ENCODE measurements at regions not wholly inside any gene's neighbourhood (a gene's known extent, or its start where the extent isn't known, plus 50 kb on each side); places are given as distances from the start of the nearest gene placed in this dataset.

DNA sequence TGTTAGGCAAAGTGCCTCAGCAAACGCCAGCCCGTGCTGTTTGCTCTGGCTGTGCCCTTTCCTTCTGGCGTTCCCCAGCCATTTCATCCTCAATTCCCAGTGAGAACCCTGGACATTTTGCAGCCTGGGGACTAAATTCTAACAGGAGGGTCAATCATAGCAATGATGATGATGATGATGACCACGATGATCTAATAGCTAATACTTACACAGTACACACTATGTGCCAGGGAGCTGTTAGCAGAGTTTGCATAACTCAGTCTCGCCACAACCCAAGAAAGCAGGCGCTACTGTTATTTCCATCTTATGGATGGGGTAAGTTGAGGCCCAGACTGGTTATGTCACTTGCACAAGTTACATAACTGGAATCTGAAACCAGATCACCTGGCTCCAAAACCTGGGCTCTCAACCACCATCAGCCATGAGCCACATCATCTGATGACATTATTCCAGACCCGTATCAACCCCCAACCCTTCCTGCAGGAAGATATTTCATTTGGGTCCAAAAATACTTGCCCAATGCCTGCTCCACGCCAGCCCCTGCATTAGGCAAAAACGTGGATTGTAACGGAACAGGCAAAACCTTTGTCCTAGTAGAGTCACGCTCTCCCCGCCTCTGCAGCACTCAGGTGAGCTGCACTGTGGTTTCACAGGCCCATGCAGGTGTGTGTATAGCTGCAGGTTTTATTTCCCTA is 132.6 kb upstream of the SERPIND1 start:
- TF ChIP-seq EP300 (IDR thresholded peaks at IDR 0.05; ENCODE audit: low read depth) (no peak), POLR2A (IDR thresholded peaks at IDR 0.05) (no peak), POLR2AphosphoS5 (IDR thresholded peaks at IDR 0.05) (no peak)
- TF ChIP-seq, protein P1, sequence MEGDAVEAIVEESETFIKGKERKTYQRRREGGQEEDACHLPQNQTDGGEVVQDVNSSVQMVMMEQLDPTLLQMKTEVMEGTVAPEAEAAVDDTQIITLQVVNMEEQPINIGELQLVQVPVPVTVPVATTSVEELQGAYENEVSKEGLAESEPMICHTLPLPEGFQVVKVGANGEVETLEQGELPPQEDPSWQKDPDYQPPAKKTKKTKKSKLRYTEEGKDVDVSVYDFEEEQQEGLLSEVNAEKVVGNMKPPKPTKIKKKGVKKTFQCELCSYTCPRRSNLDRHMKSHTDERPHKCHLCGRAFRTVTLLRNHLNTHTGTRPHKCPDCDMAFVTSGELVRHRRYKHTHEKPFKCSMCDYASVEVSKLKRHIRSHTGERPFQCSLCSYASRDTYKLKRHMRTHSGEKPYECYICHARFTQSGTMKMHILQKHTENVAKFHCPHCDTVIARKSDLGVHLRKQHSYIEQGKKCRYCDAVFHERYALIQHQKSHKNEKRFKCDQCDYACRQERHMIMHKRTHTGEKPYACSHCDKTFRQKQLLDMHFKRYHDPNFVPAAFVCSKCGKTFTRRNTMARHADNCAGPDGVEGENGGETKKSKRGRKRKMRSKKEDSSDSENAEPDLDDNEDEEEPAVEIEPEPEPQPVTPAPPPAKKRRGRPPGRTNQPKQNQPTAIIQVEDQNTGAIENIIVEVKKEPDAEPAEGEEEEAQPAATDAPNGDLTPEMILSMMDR (IDR thresholded peaks at IDR 0.05), result no peak
- Histone ChIP-seq H3K4me3 (no peak overlapping the region), H3K27me3 (no peaks in the 10 kb centered on the region), H3K4me1 (no peaks in the 10 kb centered on the region), H3K9me3 (no peaks in the 10 kb centered on the region), H3K36me3 (no peaks in the 10 kb centered on the region), H3K27ac (no peak overlapping the region)
- intact Hi-C loops (cut with DNase I; ENCODE audit: low total_unique reads), result no loop called here
- in situ Hi-C loops (cut with MboI; ENCODE audit: low pct_ligation_motif_present in 1 of 4, low pct_unique_long_range_greater_than_20kb in 1 of 4, low sequenced_read_pairs in 3 of 4), result loop anchor here in 1 of 4 donors (25.0 kb wide), 1 partner anchor 479 kb away; the partner anchor contains the start of gene CCDC188
- DNase-seq, result no peak
- WGBS, 2 donors (ENCODE audit: low coverage in 1 of 2), result 55% methylated on average over 12 of the region's 12 CpGs; no CpG with 5 or more reads in 1 of the 2 donors

DNA sequence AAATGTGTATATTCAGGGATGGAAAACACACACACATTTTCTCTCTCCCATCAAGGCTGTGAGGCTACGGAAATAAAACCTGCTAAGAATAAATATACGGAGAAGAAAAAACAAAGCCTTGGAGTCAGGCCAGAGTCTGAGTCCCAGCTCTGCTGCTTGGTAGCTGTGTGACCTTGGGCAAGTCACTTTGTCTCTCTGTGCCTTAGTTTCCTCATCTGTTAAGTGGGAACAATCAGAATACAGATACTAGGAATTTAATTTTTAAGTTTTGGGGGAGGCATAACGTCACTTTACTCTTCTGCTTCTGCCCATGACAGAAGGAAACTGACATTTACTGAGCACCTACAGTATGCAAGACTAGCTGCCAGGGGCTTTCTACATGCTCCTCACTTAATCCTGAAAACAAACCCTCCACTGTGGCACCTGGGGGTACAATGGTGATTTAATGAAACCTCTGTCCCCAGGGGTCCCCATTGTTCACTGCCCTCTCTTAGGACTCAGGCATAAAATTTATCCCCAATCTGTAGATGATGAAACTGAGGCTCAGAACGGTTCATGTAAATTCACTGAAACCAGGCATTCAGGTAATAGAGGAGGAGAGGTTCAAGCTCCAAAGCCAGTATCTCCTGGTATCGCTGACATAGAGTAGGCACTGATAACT is 131.9 kb upstream of the SERPIND1 start:
- in situ Hi-C loops (cut with MboI; ENCODE audit: low pct_ligation_motif_present in 1 of 4, low pct_unique_long_range_greater_than_20kb in 1 of 4, low sequenced_read_pairs in 3 of 4) (loop anchor here in 1 of 4 donors (25.0 kb wide), 1 partner anchor 480 kb away; the partner anchor contains the start of gene CCDC188), intact Hi-C loops (cut with DNase I; ENCODE audit: low total_unique reads) (no loop called here)
- H3K27me3 ChIP-seq, result no peaks in the 10 kb centered on the region
- H3K36me3 ChIP-seq, result no peaks in the 10 kb centered on the region
- H3K9me3 ChIP-seq, result no peaks in the 10 kb centered on the region
- H3K27ac ChIP-seq, result no peak overlapping the region
- no peak overlapping the region for H3K4me3 ChIP-seq
- DNase-seq, result no peak
- WGBS, 2 donors (ENCODE audit: low coverage in 1 of 2), result 35 to 53% methylated on average over 2 to 5 of the region's 5 CpGs
- TF ChIP-seq POLR2A (IDR thresholded peaks at IDR 0.05) (no peak), EP300 (IDR thresholded peaks at IDR 0.05; ENCODE audit: low read depth) (no peak), POLR2AphosphoS5 (IDR thresholded peaks at IDR 0.05) (no peak)
- TF ChIP-seq, protein P1 (IDR thresholded peaks at IDR 0.05), result no peak
- no peaks in the 10 kb centered on the region for H3K4me1 ChIP-seq

DNA sequence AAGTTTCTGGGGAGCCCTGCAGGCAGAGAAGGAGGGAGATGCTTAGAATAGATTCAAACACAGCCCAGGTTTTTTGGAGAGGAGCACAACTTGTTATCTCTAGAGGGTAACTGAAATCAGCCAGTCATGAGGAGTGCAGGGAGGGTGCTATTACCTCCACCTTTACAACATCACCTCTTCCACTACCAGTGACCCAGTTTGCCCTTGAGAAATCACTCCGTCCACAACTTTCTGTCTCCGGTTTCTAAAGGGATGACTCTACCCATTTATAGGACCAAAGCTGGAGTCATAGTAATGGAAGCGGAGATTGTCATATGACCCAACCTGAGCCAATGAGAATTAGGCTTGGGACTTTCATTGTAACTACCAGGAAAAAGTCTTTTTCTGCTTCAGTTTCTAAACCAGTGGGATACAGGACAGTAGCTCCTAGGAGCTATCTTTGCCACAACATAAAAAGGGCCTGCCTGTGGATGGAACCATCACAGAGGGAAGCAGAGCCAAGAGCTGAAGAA is 131.2 kb upstream of the SERPIND1 start:
- in situ Hi-C loops (cut with MboI; ENCODE audit: low pct_ligation_motif_present in 1 of 4, low pct_unique_long_range_greater_than_20kb in 1 of 4, low sequenced_read_pairs in 3 of 4), result loop anchor here in 1 of 4 donors (25.0 kb wide), 1 partner anchor 480 kb away; the partner anchor contains the start of gene CCDC188
- no peaks in the 10 kb centered on the region for H3K9me3 ChIP-seq
- no peak for DNase-seq
- no peak overlapping the region for H3K4me3 ChIP-seq
- no peaks in the 10 kb centered on the region for H3K27me3 ChIP-seq
- no peak for TF ChIP-seq POLR2A (IDR thresholded peaks at IDR 0.05)
- TF ChIP-seq, protein P1 (IDR thresholded peaks at IDR 0.05), result no peak
- no peak for TF ChIP-seq POLR2AphosphoS5 (IDR thresholded peaks at IDR 0.05)
- no peak for TF ChIP-seq EP300 (IDR thresholded peaks at IDR 0.05; ENCODE audit: low read depth)
- intact Hi-C loops (cut with DNase I; ENCODE audit: low total_unique reads), result no loop called here
- H3K4me1 ChIP-seq, result no peaks in the 10 kb centered on the region
- 81 to 90% methylated on average over 3 of the region's 3 CpGs for WGBS, 2 donors (ENCODE audit: low coverage in 1 of 2)
- H3K36me3 ChIP-seq, result no peaks in the 10 kb centered on the region
- H3K27ac ChIP-seq, result no peak overlapping the region

- no peak for DNase-seq
- WGBS, 2 donors (ENCODE audit: low coverage in 1 of 2), result 87 to 100% methylated on average over 2 to 3 of the region's 3 CpGs
- H3K27ac ChIP-seq, result no peak overlapping the region
- in situ Hi-C loops (cut with MboI; ENCODE audit: low pct_ligation_motif_present in 1 of 4, low pct_unique_long_range_greater_than_20kb in 1 of 4, low sequenced_read_pairs in 3 of 4) (loop anchor here in 1 of 4 donors (25.0 kb wide), 1 partner anchor 482 kb away; the partner anchor contains the start of gene CCDC188), intact Hi-C loops (cut with DNase I; ENCODE audit: low total_unique reads) (no loop called here)
- H3K4me1 ChIP-seq, result no peaks in the 10 kb centered on the region
- H3K36me3 ChIP-seq, result no peaks in the 10 kb centered on the region
- H3K27me3 ChIP-seq, result no peaks in the 10 kb centered on the region
- H3K9me3 ChIP-seq, result no peaks in the 10 kb centered on the region
- TF ChIP-seq POLR2AphosphoS5 (IDR thresholded peaks at IDR 0.05) (no peak), POLR2A (IDR thresholded peaks at IDR 0.05) (no peak), EP300 (IDR thresholded peaks at IDR 0.05; ENCODE audit: low read depth) (no peak)
- TF ChIP-seq, protein P1 (IDR thresholded peaks at IDR 0.05), result no peak
- H3K4me3 ChIP-seq, result no peak overlapping the region
Measured at GRCh38 chr22:20644071-20644642, 129.8 kb upstream of the SERPIND1 start.

Data from transverse colon (tissue), 4 donors.